B cell (primary cell): ENCODE measurements at regions not wholly inside any gene's neighbourhood (a gene's known extent, or its start where the extent isn't known, plus 50 kb on each side); places are given as distances from the start of the nearest gene placed in this dataset.

ENCODE experiments used
- EZH2 ChIP-seq: IDR thresholded peaks from 2 replicates; pipeline ENCODE4 v1.6.1; 2012; ENCODE audit warnings: borderline replicate concordance, low read depth, mild to moderate bottlenecking, moderate library complexity, low read length; ENCODE audit not compliant: insufficient read depth, poor library complexity, severe bottlenecking
- TF ChIP-seq, protein P1 (sequence below): fragments of 200-600 bp; IDR thresholded peaks from one replicate; pipeline ENCODE4 v1.8.0; 2022; ENCODE audit warnings: antibody characterized with exemption, mild to moderate bottlenecking

- TF ChIP-seq, protein P1, sequence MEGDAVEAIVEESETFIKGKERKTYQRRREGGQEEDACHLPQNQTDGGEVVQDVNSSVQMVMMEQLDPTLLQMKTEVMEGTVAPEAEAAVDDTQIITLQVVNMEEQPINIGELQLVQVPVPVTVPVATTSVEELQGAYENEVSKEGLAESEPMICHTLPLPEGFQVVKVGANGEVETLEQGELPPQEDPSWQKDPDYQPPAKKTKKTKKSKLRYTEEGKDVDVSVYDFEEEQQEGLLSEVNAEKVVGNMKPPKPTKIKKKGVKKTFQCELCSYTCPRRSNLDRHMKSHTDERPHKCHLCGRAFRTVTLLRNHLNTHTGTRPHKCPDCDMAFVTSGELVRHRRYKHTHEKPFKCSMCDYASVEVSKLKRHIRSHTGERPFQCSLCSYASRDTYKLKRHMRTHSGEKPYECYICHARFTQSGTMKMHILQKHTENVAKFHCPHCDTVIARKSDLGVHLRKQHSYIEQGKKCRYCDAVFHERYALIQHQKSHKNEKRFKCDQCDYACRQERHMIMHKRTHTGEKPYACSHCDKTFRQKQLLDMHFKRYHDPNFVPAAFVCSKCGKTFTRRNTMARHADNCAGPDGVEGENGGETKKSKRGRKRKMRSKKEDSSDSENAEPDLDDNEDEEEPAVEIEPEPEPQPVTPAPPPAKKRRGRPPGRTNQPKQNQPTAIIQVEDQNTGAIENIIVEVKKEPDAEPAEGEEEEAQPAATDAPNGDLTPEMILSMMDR, result no peak
- no peak for TF ChIP-seq EZH2
These were observed 172.0 kb downstream of the C12orf75 start for GRCh38 chr12:105502426-105502930.
